Spleen (tissue), 11 donors: ENCODE measurements at regions not wholly inside any gene's neighbourhood (a gene's known extent, or its start where the extent isn't known, plus 50 kb on each side); places are given as distances from the start of the nearest gene placed in this dataset.
"Not testable (repeated sequence)": the region's sequence is repeated elsewhere in the genome, so short reads cannot be mapped to it uniquely, and the experiment has no call there.

ENCODE experiments used
- DNase-seq: peaks from one replicate; pipeline ENCODE4 v3.0.0-alpha.2; 2020
- H3K27ac ChIP-seq, 8 donors: fragments of 200-600 bp; sonication (generic) in 7 of 8; 1 replicate in 4 of 8; 2 replicates in 4 of 8; pipeline versions ENCODE4 v1.5.0 to v1.8.0; 2016 to 2021; ENCODE audit warnings: inconsistent platforms in 4 of 8, mild to moderate bottlenecking in 4 of 8, moderate library complexity in 1 of 8
- H3K27me3 ChIP-seq, 7 donors: fragments of 200-600 bp; sonication (generic) in 6 of 7; replicated peaks in 1 of 7; 1 replicate in 4 of 7; 2 replicates in 3 of 7; pipeline versions ENCODE4 v1.5.0 to v1.8.0; 2016 to 2021; ENCODE audit warnings: inconsistent platforms in 3 of 7, mild to moderate bottlenecking in 1 of 7
- H3K36me3 ChIP-seq, 6 donors: fragments of 200-600 bp; sonication (generic) in 5 of 6; 1 replicate in 4 of 6; 2 replicates in 2 of 6; pipeline versions ENCODE4 v1.5.0 to v1.8.0; 2016 to 2021; ENCODE audit warnings: inconsistent platforms in 2 of 6
- H3K4me1 ChIP-seq, 6 donors: fragments of 200-600 bp; sonication (generic) in 5 of 6; 1 replicate in 3 of 6; 2 replicates in 3 of 6; pipeline versions ENCODE4 v1.5.0 to v1.8.0; 2016 to 2021; ENCODE audit warnings: inconsistent platforms in 3 of 6
- H3K4me3 ChIP-seq, 8 donors: fragments of 200-600 bp; sonication (generic) in 7 of 8; 1 replicate in 4 of 8; 2 replicates in 4 of 8; pipeline versions ENCODE4 v1.5.0 to v1.8.0; 2016 to 2021; ENCODE audit warnings: inconsistent platforms in 4 of 8, mild to moderate bottlenecking in 4 of 8, moderate library complexity in 2 of 8
- H3K9me3 ChIP-seq, 8 donors: fragments of 200-600 bp; sonication (generic) in 7 of 8; 1 replicate in 4 of 8; 2 replicates in 4 of 8; pipeline versions ENCODE4 v1.5.0 to v1.8.0; 2016 to 2021; ENCODE audit warnings: inconsistent platforms in 4 of 8
- WGBS, 5 donors: extraction: QIAGEN DNeasy Blood & Tissue Kit in 3 of 5; methylation state at CpG; one replicate each; pipeline versions ENCODE4 v1.1.5 to v1.1.7; 2013 to 2018; 5-methylcytosine and 5-hydroxymethylcytosine counted together
- intact Hi-C: fragments of 100-400 bp; cut with DNase I; formaldehyde crosslinking; loops from one replicate; pipeline ENCODE4 v1.15.0; 2023; ENCODE audit warnings: low total_unique reads
- donor health status: healthy with polysubstance abuse.
- donor health status: DM: no; HTN: no; CAD: no; lungs with moderate emphysema.
- donor health status: DM: no; HTN: no; CAD: no.
- donor health status: Bipolar disorder and iron deficiency.
- donor health status: healthy.
- donor health status: DM: no; HTN: no; CAD: no.
- donor health status: DM: yes; HTN: yes; CAD: no.

DNA sequence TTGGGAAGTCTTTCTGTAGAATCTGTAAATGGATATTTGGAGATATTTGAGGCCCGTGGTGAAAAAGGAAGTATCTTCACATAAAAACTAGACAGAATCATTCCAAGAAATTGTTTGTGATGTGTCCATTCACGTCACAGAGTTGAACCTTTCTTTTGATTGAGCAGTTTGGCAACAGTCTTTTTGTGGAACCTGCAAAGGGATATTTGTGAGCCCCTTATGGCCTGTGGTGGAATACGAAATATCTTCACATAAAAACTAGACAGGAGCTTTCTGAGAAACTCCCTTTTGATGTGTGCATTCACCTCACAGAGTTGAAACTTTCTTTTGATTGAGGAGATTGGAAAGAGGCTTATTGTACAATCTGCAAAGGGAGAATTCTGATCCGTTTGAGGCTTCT lies 2980.4 kb downstream of the TUBA3C start:
- H3K27me3 ChIP-seq, intact Hi-C loops, DNase-seq, H3K36me3 ChIP-seq, H3K4me3 ChIP-seq, H3K4me1 ChIP-seq, H3K27ac ChIP-seq: not testable (repeated sequence)
- peaks cover 4 to 41% (median 30%) of the 10 kb centered on the region in 8 donors for H3K9me3 ChIP-seq
- WGBS, 5 donors = 30 to 54% (median 54%) methylated on average over 3 to 4 of the region's 4 CpGs

DNA sequence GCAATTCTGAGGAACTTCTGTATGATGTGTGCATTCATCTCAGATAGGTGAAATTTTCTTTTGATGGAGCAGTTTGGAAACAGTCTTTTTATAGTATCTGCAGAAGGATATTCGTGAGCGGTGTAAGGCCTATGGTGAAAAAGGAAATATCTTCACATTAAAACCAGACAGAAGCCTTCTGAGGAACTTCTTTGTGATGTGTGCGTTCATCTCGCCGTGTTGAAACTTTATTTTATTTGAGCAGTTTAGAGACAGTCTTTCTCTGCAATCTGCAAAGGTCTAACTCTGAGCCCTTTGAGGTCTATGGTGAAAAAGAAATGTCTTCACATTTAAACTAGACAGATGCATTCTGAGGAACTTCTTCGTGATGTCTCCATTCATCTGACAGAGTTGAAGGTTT lies 3021.0 kb downstream of the TUBA3C start:
- peaks cover 5 to 63% (median 56%) of the 10 kb centered on the region in 8 donors for H3K9me3 ChIP-seq
- H3K4me1 ChIP-seq, H3K27ac ChIP-seq, H3K4me3 ChIP-seq, H3K36me3 ChIP-seq, DNase-seq, intact Hi-C loops, H3K27me3 ChIP-seq: not testable (repeated sequence)
- 49 to 72% (median 57%) methylated on average over 5 to 6 of the region's 6 CpGs for WGBS, 5 donors

DNA sequence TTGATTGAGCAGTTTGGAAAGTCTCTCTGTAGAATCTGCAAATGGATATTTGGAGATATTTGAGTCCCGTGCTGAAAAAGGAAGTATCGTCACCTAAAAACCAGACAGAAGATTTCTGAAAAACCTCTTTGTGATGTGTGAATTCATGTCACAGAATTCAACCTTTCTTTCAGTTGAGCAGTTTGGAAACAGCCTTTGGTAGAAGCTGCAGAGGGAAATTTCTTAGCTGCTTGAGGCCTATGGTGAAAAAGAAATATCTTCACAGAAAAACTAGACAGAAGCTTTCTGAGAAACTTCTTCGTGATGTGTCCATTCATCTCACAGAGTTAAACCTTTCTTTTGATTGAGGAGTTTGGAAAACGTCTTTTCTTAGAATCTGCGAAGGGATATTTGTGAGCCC lies 3022.7 kb downstream of the TUBA3C start:
- H3K36me3 ChIP-seq, H3K27me3 ChIP-seq, H3K4me3 ChIP-seq, H3K4me1 ChIP-seq, DNase-seq, H3K27ac ChIP-seq, intact Hi-C loops: not testable (repeated sequence)
- 3 to 95% (median 39%) methylated on average over 1 to 4 of the region's 5 CpGs for WGBS, 5 donors
- H3K9me3 ChIP-seq = peaks cover 5 to 59% (median 53%) of the 10 kb centered on the region in 8 donors

DNA sequence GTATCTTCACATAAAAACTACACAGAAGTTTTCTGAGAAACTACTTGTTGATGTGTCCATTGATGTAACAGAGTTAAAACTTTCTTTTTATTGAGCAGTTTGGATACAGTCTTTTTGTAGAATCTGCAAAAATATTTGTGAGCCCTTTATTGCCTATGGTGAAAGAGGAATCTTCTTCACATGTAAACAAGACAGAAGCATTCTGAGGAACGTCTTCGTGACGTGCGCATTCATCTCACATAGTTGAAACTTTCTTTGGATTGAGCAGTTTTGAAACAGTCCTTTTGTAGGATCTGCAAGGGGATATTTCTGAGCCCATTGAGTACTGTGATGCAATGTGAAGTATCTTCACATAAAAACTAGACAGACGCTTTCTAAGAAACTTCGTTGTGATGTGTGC lies 3023.6 kb downstream of the TUBA3C start:
- peaks cover 5 to 54% (median 46%) of the 10 kb centered on the region in 8 donors for H3K9me3 ChIP-seq
- intact Hi-C loops, H3K4me1 ChIP-seq, H3K27me3 ChIP-seq, H3K4me3 ChIP-seq, H3K27ac ChIP-seq, H3K36me3 ChIP-seq: not testable (repeated sequence)
- DNase-seq = peak; percentile 70
- WGBS, 5 donors = 58 to 75% (median 69%) methylated on average over 4 to 6 of the region's 6 CpGs

DNA sequence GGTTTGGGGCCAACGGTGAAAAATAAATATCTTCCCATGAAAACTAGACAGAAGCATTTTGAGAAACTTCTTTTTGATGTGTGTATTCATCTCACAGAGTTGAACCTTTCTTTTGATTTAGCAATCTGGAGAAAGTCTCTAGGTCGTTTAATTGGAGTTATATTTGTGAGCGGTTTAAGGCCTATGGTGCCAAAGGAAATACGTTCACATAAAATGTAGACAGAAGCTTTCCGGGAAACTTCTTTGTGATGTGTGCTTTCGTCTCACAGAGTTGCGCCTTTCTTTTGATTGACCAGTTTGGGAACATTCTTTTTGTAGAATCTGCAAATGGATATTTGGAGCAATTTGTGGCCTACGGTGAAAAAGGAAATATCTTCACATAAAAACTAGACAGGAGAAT lies 3028.8 kb downstream of the TUBA3C start:
- DNase-seq, H3K36me3 ChIP-seq, intact Hi-C loops, H3K27me3 ChIP-seq, H3K4me3 ChIP-seq, H3K4me1 ChIP-seq, H3K27ac ChIP-seq: not testable (repeated sequence)
- peaks cover 8 to 61% (median 48%) of the 10 kb centered on the region in 8 donors for H3K9me3 ChIP-seq
- WGBS, 5 donors = 69 to 80% (median 76%) methylated on average over 7 to 8 of the region's 8 CpGs

DNA sequence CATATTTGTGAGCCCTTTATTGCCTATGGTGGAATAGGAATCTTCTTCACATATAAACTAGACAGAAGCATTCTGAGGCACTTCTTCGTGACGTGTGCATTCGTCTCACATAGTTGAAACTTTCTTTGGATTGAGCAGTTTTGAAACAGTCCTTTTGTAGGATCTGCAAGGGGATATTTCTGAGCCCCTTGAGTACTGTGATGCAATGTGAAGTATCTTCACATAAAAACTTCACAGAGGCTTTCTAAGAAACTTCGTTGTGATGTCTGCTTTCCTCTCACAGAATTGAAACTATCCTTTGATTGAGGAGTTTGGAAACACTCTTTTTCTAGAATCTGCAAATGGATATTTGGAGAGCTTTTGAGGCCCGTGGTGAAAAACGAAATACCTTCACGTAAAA lies 3030.3 kb downstream of the TUBA3C start:
- H3K4me3 ChIP-seq, intact Hi-C loops, H3K27me3 ChIP-seq, DNase-seq, H3K27ac ChIP-seq, H3K4me1 ChIP-seq, H3K36me3 ChIP-seq: not testable (repeated sequence)
- WGBS, 5 donors = 69 to 74% (median 71%) methylated on average over 5 to 7 of the region's 7 CpGs
- peaks cover 3 to 63% (median 48%) of the 10 kb centered on the region in 8 donors for H3K9me3 ChIP-seq

DNA sequence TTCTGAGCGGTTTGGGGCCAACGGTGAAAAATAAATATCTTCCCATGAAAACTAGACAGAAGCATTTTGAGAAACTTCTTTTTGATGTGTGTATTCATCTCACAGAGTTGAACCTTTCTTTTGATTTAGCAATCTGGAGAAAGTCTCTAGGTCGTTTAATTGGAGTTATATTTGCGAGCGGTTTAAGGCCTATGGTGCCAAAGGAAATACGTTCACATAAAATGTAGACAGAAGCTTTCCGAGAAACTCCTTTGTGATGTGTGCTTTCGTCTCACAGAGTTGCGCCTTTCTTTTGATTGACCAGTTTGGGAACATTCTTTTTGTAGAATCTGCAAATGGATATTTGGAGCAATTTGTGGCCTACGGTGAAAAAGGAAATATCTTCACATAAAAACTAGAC lies 3032.2 kb downstream of the TUBA3C start:
- H3K4me3 ChIP-seq, H3K36me3 ChIP-seq, H3K27ac ChIP-seq, intact Hi-C loops, H3K27me3 ChIP-seq, DNase-seq, H3K4me1 ChIP-seq: not testable (repeated sequence)
- peaks cover 7 to 79% (median 60%) of the 10 kb centered on the region in 8 donors for H3K9me3 ChIP-seq
- 71 to 82% (median 78%) methylated on average over 4 to 7 of the region's 10 CpGs for WGBS, 5 donors

DNA sequence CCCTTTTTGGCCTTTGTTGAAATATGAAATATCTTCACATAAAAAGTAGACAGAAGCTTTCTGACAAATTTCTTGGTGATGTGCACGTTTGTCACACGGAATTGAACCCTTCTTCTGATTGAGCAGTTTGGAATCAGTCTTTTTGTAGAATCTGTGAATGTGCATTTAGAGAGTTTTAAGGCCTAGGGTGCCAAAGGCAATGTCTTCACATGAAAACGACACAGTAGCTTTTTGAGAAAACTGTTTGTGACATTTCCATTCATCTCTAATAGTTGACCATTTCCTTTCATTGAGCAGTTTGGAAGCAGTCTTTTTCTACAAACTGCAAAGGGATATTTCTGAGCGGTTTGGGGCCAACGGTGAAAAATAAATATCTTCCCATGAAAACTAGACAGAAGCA lies 3036.0 kb downstream of the TUBA3C start:
- H3K27ac ChIP-seq, H3K4me3 ChIP-seq, H3K27me3 ChIP-seq, H3K36me3 ChIP-seq, intact Hi-C loops, H3K4me1 ChIP-seq, DNase-seq: not testable (repeated sequence)
- peaks cover 10 to 70% (median 52%) of the 10 kb centered on the region in 8 donors for H3K9me3 ChIP-seq
- WGBS, 5 donors = 21 to 67% (median 42%) methylated on average over 1 to 5 of the region's 5 CpGs

DNA sequence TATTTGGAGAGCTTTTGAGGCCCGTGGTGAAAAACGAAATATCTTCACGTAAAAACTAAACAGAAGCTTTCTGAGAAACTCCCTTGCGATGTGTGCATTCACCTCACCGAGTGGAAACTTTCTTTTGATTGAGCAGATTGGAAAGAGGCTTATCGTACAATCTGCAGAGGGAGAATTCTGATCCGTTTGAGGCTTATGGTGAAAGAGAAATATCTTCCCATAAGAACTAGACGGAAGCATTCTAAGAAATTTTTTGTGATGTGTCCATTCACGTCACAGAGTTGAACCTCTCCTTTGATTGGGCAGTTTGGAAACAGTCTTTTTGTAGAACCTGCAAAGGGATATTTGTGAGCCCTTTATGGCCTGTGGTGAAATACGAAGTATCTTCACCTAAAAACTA lies 3040.3 kb downstream of the TUBA3C start:
- intact Hi-C loops, H3K36me3 ChIP-seq, H3K27ac ChIP-seq, H3K27me3 ChIP-seq, H3K4me1 ChIP-seq, H3K4me3 ChIP-seq, DNase-seq: not testable (repeated sequence)
- H3K9me3 ChIP-seq = peaks cover 10 to 51% (median 42%) of the 10 kb centered on the region in 8 donors
- WGBS, 5 donors = 60 to 71% (median 65%) methylated on average over 6 to 10 of the region's 10 CpGs

DNA sequence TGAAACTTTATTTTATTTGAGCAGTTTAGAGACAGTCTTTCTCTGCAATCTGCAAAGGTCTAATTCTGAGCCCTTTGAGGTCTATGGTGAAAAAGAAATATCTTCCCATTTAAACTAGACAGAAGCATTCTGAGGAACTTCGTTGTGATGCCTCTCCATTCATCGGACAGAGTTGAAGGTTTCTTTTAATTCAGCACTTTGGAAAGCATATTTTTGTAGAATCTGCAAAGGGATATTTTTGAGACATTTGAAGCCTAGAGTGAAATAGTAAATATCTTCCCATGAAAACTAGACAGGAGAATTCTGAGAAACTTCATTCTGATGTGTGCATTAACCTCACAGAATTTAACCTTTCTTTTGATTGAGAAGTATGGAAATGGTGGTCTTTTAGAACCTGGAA lies 3044.8 kb downstream of the TUBA3C start:
- intact Hi-C loops = not testable (repeated sequence)

DNA sequence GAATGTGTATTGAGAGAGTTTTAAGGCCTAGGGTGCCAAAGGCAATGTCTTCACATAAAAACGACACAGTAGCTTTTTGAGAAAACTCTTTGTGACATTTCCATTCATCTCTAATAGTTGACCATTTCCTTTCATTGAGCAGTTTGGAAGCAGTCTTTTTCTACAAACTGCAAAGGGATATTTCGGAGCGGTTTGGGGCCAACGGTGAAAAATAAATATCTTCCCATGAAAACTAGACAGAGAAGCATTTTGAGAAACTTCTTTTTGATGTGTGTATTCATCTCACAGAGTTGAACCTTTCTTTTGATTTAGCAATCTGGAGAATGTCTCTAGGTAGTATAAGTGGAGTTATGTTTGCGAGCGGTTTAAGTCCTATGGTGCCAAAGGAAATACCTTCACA lies 3052.9 kb downstream of the TUBA3C start:
- H3K9me3 ChIP-seq = peaks cover 8 to 55% (median 29%) of the 10 kb centered on the region in 8 donors
- H3K27ac ChIP-seq, H3K4me1 ChIP-seq, H3K36me3 ChIP-seq, DNase-seq, intact Hi-C loops, H3K4me3 ChIP-seq, H3K27me3 ChIP-seq: not testable (repeated sequence)
- WGBS, 5 donors = 48 to 91% (median 86%) methylated on average over 5 to 6 of the region's 6 CpGs

More for the DNA sequence above, 3044.8 kb downstream of the TUBA3C start:
- H3K9me3 ChIP-seq = peaks cover 4 to 49% (median 29%) of the 10 kb centered on the region in 8 donors
- H3K27ac ChIP-seq, H3K4me1 ChIP-seq, H3K36me3 ChIP-seq, H3K4me3 ChIP-seq, H3K27me3 ChIP-seq, DNase-seq: not testable (repeated sequence)
- 48 to 52% (median 49%) methylated on average over 2 of the region's 2 CpGs for WGBS, 5 donors

DNA sequence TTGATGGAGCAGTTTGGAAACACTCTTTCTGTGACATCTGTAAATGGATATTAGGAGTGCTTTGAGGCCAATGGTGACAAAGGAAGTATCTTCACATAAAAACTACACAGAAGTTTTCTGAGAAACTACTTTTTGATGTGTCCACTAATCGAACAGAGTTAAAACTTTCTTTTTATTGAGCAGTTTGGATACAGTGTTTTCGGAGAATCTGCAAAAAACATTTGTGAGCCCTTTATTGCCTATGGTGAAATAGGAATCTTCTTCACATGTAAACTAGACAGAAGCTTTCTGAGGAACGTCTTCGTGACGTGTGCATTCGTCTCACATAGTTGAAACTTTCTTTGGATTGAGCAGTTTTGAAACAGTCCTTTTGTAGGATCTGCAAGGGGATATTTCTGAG lies 3068.2 kb downstream of the TUBA3C start:
- H3K27ac ChIP-seq, intact Hi-C loops, H3K36me3 ChIP-seq, H3K4me3 ChIP-seq, H3K4me1 ChIP-seq, H3K27me3 ChIP-seq, DNase-seq: not testable (repeated sequence)
- WGBS, 5 donors = 50 to 58% (median 55%) methylated on average over 6 of the region's 6 CpGs
- peaks cover 0 to 59% (median 30%) of the 10 kb centered on the region in 8 donors for H3K9me3 ChIP-seq
